Hepatocyte (in vitro differentiated cells): ENCODE measurements at regions not wholly inside any gene's neighbourhood (a gene's known extent, or its start where the extent isn't known, plus 50 kb on each side); places are given as distances from the start of the nearest gene placed in this dataset.

ENCODE experiments used
- EZH2 ChIP-seq: fragments of 200-600 bp; sonication (generic); IDR thresholded peaks from 2 replicates; pipeline ENCODE4 v1.6.1; 2016; ENCODE audit warnings: antibody characterized with exemption, mild to moderate bottlenecking, borderline replicate concordance
- EZH2phosphoT487 ChIP-seq: fragments of 200-600 bp; sonication (generic); IDR thresholded peaks from one replicate; pipeline ENCODE4 v1.6.1; 2018; ENCODE audit warnings: antibody characterized with exemption, mild to moderate bottlenecking, low read depth, moderate library complexity; ENCODE audit not compliant: unreplicated experiment, severe bottlenecking
- TF ChIP-seq, protein P1 (sequence below): fragments of 200-600 bp; sonication (generic); IDR thresholded peaks from 2 replicates; pipeline ENCODE4 v1.5.1; 2016; ENCODE audit warnings: antibody characterized with exemption, mild to moderate bottlenecking; ENCODE audit not compliant: poor library complexity

DNA sequence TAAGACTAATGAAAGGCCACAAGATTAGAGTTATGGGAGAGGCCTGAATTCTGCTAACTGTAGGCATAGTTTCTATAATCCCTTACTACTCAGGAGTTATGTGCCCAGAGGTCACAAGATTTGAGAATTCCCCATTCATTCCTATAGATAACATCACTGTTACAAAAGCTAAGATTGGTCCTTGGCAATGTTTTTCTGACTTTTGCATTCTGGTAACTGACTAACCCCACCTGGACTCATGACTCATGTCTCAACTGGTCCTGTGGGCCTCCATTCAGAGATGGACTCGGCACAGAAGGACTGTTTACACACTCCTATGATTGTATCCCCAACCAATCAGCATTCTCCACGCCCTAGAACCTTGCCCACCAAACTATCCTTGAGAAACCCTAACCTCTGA lies 249.0 kb upstream of the ZP4 start:
- TF ChIP-seq, protein P1, sequence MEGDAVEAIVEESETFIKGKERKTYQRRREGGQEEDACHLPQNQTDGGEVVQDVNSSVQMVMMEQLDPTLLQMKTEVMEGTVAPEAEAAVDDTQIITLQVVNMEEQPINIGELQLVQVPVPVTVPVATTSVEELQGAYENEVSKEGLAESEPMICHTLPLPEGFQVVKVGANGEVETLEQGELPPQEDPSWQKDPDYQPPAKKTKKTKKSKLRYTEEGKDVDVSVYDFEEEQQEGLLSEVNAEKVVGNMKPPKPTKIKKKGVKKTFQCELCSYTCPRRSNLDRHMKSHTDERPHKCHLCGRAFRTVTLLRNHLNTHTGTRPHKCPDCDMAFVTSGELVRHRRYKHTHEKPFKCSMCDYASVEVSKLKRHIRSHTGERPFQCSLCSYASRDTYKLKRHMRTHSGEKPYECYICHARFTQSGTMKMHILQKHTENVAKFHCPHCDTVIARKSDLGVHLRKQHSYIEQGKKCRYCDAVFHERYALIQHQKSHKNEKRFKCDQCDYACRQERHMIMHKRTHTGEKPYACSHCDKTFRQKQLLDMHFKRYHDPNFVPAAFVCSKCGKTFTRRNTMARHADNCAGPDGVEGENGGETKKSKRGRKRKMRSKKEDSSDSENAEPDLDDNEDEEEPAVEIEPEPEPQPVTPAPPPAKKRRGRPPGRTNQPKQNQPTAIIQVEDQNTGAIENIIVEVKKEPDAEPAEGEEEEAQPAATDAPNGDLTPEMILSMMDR = no peak
- TF ChIP-seq EZH2 (no peak), EZH2phosphoT487 (no peak)
